H1 (cell line): ENCODE measurements at regions not wholly inside any gene's neighbourhood (a gene's known extent, or its start where the extent isn't known, plus 50 kb on each side); places are given as distances from the start of the nearest gene placed in this dataset.

Experiments used
- CTCF ChIP-seq, 3 experiments: IDR thresholded peaks; 1 replicate in 2 of 3; 2 replicates in 1 of 3; pipeline versions ENCODE4 v1.5.1 to v1.6.1; 2011; ENCODE audit warnings: low read length in 3 of 3, mild to moderate bottlenecking in 3 of 3, inconsistent platforms in 2 of 3, low read depth in 1 of 3, moderate library complexity in 1 of 3; ENCODE audit not compliant: insufficient read depth in 1 of 3; ENCODE audit errors: control extremely low read depth in 1 of 3
- GTF2F1 ChIP-seq: IDR thresholded peaks from 2 replicates; pipeline ENCODE4 v1.6.1; 2012; ENCODE audit warnings: low read depth, low read length, improper control_type of control experiment, borderline replicate concordance
- HDAC6 ChIP-seq: IDR thresholded peaks from one replicate; pipeline ENCODE4 v1.7.1; 2012; ENCODE audit warnings: low read depth, mild to moderate bottlenecking, inconsistent platforms, low read length, moderate library complexity
- JUN ChIP-seq: IDR thresholded peaks from 2 replicates; pipeline ENCODE4 v1.6.1; 2011; ENCODE audit warnings: low read depth, mild to moderate bottlenecking, improper control_type of control experiment, low read length
- KDM1A ChIP-seq: fragments of 200-600, 300-600 bp; sonication (generic); IDR thresholded peaks from 2 replicates; pipeline ENCODE4 v1.7.1; 2016; ENCODE audit warnings: mild to moderate bottlenecking, low read length, borderline replicate concordance
- POLR2A ChIP-seq, 2 experiments: IDR thresholded peaks; 1 replicate in 1 of 2; 2 replicates in 1 of 2; pipeline ENCODE4 v1.6.1; 2011; ENCODE audit warnings: low read depth in 2 of 2, low read length in 2 of 2, mild to moderate bottlenecking in 2 of 2; ENCODE audit errors: control extremely low read depth in 1 of 2
- RAD21 ChIP-seq, 2 experiments: IDR thresholded peaks in 1 of 2; conservative IDR thresholded peaks in 1 of 2; 2 replicates each; pipeline ENCODE4 v1.6.1; 2011; ENCODE audit warnings: low read depth in 2 of 2, low read length in 2 of 2, improper control_type of control experiment in 1 of 2, inconsistent platforms in 1 of 2, mild to moderate bottlenecking in 1 of 2, moderate library complexity in 1 of 2
- SIN3A ChIP-seq, 2 experiments: IDR thresholded peaks in 1 of 2; conservative IDR thresholded peaks in 1 of 2; 2 replicates each; pipeline ENCODE4 v1.6.1; 2011 to 2012; ENCODE audit warnings: low read length in 2 of 2, improper control_type of control experiment in 1 of 2, low read depth in 1 of 2, mild to moderate bottlenecking in 1 of 2
- SP2 ChIP-seq: IDR thresholded peaks from 2 replicates; pipeline ENCODE4 v1.6.1; 2012; ENCODE audit warnings: mild to moderate bottlenecking, low read length, inconsistent platforms
- SUZ12 ChIP-seq: fragments of 200-600 bp; sonication (generic); IDR thresholded peaks from 2 replicates; pipeline ENCODE4 v1.6.1; 2012; ENCODE audit warnings: mild to moderate bottlenecking, inconsistent platforms, low read length, moderate library complexity, mixed read lengths
- TAF1 ChIP-seq: IDR thresholded peaks from 2 replicates; pipeline ENCODE4 v1.6.1; 2011; ENCODE audit warnings: mild to moderate bottlenecking, low read depth, low read length
- TCF12 ChIP-seq: IDR thresholded peaks from 2 replicates; pipeline ENCODE4 v1.6.1; 2011; ENCODE audit warnings: low read depth, mild to moderate bottlenecking, low read length
- YY1 ChIP-seq: IDR thresholded peaks from 2 replicates; pipeline ENCODE4 v1.6.1; 2011; ENCODE audit warnings: low read depth, mild to moderate bottlenecking, low read length

- TF ChIP-seq CTCF (IDR thresholded peaks at IDR 0.05; ENCODE audit: control extremely low read depth in 1 of 3, insufficient read depth in 1 of 3, low read depth in 1 of 3, low read length in 3 of 3) (no peak), SIN3A (conservative IDR thresholded peaks at IDR 0.05 in 1 of 2, IDR thresholded peaks at IDR 0.05 in 1 of 2; ENCODE audit: low read depth in 1 of 2, low read length in 2 of 2) (no peak), POLR2A (IDR thresholded peaks at IDR 0.05; ENCODE audit: control extremely low read depth in 1 of 2, low read depth in 2 of 2, low read length in 2 of 2) (no peak), TAF1 (no peak), JUN (no peak), SUZ12 (no peak), TCF12 (no peak), SP2 (no peak), KDM1A (no peak), RAD21 (IDR thresholded peaks at IDR 0.05 in 1 of 2, conservative IDR thresholded peaks at IDR 0.05 in 1 of 2; ENCODE audit: low read depth in 2 of 2, low read length in 2 of 2) (no peak), YY1 (no peak), GTF2F1 (no peak), HDAC6 (no peak)
These were observed 101.4 kb upstream of the SIRPA start for GRCh38 chr20:1793821-1794220.
